Activated effector memory CD4-positive, alpha-beta T cell treated with Interleukin-2 at 50 U/mL for 16 hours (primary cell): ENCODE measurements at regions not wholly inside any gene's neighbourhood (a gene's known extent, or its start where the extent isn't known, plus 50 kb on each side); places are given as distances from the start of the nearest gene placed in this dataset.
"Not testable (repeated sequence)": the region's sequence is repeated elsewhere in the genome, so short reads cannot be mapped to it uniquely, and the experiment has no call there.

Source experiments
- DNase-seq: peaks from one replicate; pipeline ENCODE4 v3.0.0-alpha.2; 2020

DNA sequence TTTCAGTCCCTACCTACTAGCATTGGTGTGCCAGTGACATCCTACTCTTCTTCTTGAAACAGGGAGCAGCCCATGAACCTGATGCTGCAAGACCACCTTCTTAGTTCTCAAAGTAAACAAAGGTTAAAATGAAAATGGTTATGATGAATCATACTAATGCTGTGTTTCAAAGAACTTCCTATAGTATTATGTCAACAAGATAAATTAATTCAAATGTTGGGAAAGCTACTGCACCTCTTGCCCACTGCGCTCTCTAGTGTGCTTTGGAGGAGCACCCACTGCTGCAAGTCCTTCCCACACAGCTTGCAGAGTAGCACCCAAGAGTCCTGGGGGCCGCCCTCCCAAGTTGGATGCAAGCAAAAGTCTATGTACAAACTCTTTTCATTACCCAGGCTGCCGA is 81.1 kb downstream of the CD200R1L start:
- no peak for DNase-seq

DNA sequence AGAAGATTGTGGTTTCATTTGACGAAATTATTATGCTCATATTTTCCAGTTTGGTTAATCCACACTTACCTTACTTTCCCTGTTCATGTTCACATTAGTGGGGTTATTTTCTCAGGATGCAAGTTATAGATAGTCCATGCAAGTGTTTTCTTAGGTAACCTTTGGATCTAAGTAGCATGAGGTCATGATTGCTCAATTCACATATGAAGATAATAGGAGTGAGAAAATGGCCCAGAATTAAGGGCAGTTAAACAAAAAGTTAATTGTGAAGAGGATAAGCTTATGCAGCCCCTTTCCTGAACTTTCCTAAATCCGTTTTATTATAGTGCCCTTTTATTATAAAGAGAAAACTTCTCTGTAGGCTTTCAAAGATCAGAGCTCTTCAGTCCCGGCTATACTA is 83.4 kb downstream of the CD200R1L start:
- DNase-seq = no peak

- no peak for DNase-seq
These were observed 85.5 kb downstream of the CD200R1L start for GRCh38 chr3:112761062-112761638.

GRCh38 chr3:112759681-112760080 is 87.0 kb downstream of the CD200R1L start:
- DNase-seq = no peak

DNA sequence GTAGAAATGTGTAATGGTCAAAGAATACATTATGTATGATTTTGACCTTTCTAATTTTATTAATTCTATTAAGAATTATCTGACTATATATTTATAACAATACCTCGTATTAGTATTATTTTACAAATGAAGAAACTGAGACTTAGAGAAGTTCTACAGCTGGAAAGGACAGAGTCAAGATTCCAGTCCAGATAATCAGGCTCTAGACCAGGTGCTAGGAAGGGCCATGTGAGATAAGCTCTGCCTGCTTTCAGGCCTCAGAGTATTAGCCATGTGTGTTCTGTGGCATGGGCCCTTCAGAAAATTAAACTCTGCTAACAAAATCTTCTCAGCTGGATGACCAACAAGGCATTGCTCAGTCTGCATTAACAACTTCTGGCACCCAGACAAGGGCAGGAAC is 87.5 kb downstream of the CD200R1L start:
- DNase-seq = no peak

DNA sequence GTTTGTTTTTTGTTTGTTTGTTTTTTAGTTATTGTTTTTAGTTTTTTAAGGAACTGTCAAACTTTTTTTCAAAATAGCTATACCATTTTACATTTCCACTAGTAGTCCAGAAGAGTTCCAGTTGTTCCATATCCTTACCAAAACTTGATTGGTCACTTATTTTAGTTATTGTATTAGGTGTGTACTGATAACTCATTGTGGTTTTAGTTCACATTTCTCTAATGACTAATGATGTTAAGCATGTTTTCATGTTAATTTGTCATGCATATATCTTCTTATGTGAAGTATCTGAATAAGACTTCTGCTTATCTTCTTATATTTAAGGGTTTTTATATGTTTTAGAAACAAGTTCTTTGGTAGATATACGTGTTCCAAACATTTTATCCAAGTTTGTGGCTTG is 89.5 kb downstream of the CD200R1L start:
- no peak for DNase-seq

GRCh38 chr3:112755845-112756613 is 90.6 kb downstream of the CD200R1L start:
- no peak for DNase-seq

GRCh38 chr3:112755046-112755445 is 91.6 kb downstream of the CD200R1L start:
- DNase-seq = not testable (repeated sequence)

GRCh38 chr3:112751564-112752512 is 94.8 kb downstream of the CD200R1L start:
- DNase-seq = no peak

DNA sequence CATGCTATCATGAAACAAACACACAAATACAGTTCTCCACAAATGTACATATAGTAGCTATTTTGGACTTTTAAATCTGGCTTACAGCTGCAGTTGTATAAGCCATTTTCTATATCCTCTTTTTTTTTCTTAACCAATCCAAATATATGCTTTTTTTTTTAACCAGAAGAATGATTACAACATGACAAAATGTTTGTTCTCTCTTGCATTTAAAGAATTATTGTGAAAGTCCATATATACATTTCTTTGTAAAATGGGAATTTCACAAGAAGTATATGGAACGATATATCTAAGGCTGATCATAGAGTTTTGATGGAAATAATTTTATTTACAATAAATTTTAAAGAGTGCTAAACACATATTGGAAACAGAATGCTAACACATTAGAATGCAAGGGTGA is 95.6 kb downstream of the CD200R1L start:
- DNase-seq = no peak

DNA sequence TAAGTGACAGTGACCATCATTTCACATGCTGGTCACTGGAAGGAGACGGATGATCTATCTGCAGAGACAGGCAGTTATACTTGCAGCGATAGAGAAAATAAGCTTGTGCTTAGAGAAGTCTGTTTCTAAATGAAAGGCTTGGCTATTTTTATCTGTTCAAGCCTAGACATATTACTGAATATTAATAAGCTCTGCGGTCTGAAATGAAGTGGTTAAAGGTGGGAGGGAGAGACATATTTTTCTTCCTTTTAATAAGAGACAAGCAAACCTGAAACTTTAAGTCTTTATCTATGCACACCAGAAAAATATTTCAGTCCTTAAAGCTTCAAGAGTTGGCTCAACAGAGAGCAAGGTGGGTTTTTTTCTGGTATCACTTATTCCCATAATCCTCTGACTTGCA is 99.0 kb downstream of the CD200R1L start:
- no peak for DNase-seq

GRCh38 chr3:112746675-112747280 is 99.9 kb downstream of the CD200R1L start:
- DNase-seq = no peak

DNA sequence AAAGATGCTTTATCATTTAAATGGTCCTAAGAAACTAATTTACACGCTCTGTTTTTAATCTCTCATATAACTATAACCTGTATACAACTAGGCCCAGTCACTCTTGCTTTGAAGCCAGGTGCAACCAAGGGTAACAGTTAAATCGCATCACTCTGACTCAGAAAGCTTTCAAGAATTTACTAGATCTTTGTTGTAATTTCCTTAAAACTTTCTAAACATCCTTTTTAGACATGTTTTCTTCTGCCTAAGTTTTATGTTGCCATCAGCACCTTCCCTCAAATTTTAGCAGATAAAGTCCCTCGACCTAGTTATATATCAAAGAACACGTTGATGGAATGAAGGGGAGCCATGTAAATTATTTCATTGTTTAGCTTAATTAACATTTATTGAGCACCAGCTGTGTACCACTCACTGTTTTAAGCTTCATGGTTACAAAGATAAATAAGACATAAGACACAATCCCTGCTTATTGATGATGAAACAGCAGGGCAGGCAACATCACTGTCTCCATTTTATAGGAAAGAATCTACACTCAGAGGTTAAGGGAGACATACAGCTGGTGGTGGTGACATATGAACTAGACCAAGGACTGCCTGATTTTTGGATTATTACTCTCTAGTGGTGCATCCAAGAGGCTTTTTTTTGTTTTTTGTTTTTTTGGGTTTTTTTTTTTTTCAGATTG is 101.0 kb downstream of the CD200R1L start:
- no peak for DNase-seq

DNA sequence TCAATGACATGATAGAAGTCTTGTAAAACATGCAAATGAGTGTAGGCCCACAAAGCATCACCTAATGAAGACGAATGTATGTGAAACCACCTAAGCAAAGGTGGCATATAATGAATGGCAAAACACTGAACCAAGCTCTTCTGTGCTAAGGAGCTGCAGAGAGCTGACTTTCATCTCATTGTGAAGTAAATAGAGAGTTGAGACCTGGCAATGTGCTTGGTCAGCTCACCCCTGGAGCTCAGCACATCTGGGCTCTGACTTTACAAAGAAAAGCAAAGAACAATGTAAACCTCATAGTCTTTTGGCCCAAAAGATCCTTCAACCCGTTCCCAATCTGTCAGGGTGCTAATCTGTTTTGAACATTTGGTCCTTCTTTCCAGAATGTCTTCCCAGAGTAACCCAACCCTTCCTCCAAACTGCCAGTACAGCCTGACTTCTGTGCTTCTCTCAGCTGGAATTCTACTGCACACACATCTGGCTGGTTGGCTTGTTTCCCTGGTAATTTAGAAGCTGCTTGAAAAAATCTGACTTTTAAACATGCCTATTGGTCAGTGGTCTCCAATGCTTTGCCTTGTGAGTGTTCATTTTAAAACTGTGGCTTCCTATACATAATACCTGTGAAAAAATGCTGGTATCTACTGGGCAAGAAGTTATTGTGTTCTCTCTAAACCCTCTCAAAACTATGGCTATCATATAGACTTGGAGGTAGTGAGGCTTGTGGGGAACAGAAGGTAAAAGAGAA is 101.7 kb downstream of the CD200R1L start:
- DNase-seq = no peak

- DNase-seq = no peak
These were observed 102.6 kb downstream of the CD200R1L start for GRCh38 chr3:112744106-112744505.

DNA sequence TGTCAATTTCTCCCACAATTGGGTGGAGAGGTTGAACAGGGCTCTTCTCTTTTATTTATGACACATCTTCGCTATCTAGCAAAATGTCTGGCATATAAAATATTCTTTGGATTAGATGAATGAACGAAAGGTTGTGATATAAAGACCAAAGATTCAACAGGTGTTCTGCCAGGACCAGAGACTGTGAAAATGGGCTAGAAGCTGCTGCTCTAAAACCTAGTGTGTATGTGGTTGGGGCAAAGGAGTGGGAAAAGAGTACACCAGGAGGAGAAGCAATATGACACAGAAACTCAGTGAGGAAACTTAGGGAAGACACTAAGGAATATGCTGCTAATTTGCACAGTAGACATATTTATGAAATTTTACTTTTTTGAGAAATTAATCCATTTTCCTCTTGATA is 102.0 kb upstream of the CCDC80 start:
- DNase-seq = no peak

GRCh38 chr3:112741983-112742382 is 101.0 kb upstream of the CCDC80 start:
- DNase-seq = no peak

GRCh38 chr3:112740835-112741234 is 99.9 kb upstream of the CCDC80 start:
- DNase-seq = no peak

DNA sequence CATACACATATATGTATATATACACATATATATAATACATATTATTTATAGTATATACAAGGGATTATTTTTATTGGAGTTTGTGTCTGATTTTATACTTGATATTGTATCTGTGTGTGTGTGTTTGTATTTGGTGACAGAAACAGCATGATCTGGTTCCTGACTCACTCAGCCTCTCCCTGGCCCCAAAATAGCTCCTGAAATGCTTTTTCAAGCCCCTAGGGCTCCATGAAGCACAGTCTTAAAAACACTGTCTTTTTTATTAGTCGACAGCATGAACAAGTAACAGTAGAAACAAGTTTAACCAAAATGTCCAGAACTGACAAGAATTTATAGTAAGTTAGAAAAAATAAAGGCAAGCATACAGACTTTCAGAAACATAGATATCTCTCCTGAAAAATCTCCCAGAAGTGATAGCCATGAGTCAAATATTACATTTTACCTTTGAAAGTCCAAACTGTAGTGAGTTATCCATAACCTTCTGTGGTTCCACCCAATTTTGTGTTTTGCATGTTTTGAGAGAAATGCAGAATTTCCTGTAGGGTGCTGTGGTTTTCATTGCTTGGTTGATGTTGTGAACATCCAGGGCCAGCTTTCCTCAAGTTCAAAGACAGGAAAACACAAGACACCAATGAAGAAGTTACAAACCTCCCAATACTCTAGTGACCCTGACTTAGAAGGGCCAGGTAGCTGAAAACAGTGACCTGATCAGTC is 98.5 kb upstream of the CCDC80 start:
- DNase-seq = no peak

GRCh38 chr3:112738366-112738765 is 97.4 kb upstream of the CCDC80 start:
- no peak for DNase-seq
